SU-DHL-6 (cell line): ENCODE measurements at regions not wholly inside any gene's neighbourhood (a gene's known extent, or its start where the extent isn't known, plus 50 kb on each side); places are given as distances from the start of the nearest gene placed in this dataset.
A peak's percentile ranks its signal among the peaks of the same experiment; 100 is the strongest.

ENCODE experiments used
- H2AFZ ChIP-seq: fragments of 200-600 bp; sonication (generic); 2 replicates; pipeline ENCODE4 v1.6.1; 2014; ENCODE audit warnings: low read depth, mild to moderate bottlenecking, moderate library complexity, mixed read lengths, antibody characterized with exemption, low read length; ENCODE audit not compliant: severe bottlenecking
- H3F3A ChIP-seq: fragments of 200-600 bp; shearing (Covaris generic); 2 replicates; pipeline ENCODE4 v1.6.0; 2016; ENCODE audit warnings: antibody characterized with exemption, mild to moderate bottlenecking; ENCODE audit not compliant: insufficient read depth
- H3K27ac ChIP-seq: fragments of 200-600 bp; sonication (generic); 2 replicates; pipeline ENCODE4 v1.5.1; 2016; ENCODE audit warnings: low read depth, mild to moderate bottlenecking, low read length, moderate library complexity, mixed read lengths
- H3K27me3 ChIP-seq: fragments of 200-600 bp; sonication (generic), shearing (Covaris generic); 2 replicates; pipeline ENCODE4 v1.6.0; 2014; ENCODE audit warnings: mild to moderate bottlenecking, low read length
- H3K36me3 ChIP-seq: fragments of 200-600 bp; sonication (generic); 2 replicates; pipeline ENCODE4 v1.6.1; 2014; ENCODE audit warnings: mild to moderate bottlenecking, low read length, mixed read lengths
- H3K4me2 ChIP-seq: fragments of 300-600, 200-600 bp; shearing (Covaris generic), sonication (generic); 2 replicates; pipeline ENCODE4 v1.6.0; 2014; ENCODE audit warnings: low read length, low read depth, mild to moderate bottlenecking; ENCODE audit not compliant: poor library complexity, severe bottlenecking
- H3K4me3 ChIP-seq: fragments of 200-600 bp; sonication (generic); 2 replicates; pipeline ENCODE4 v1.5.1; 2014; ENCODE audit warnings: antibody characterized with exemption, low read length, mild to moderate bottlenecking, mixed read lengths; ENCODE audit not compliant: insufficient read depth, poor library complexity, severe bottlenecking
- H3K79me2 ChIP-seq: fragments of 200-600 bp; sonication (generic); 2 replicates; pipeline ENCODE4 v1.6.1; 2014; ENCODE audit warnings: mild to moderate bottlenecking, low read length, moderate library complexity; ENCODE audit not compliant: insufficient read depth
- H3K9ac ChIP-seq: fragments of 200-600 bp; sonication (generic); 2 replicates; pipeline ENCODE4 v1.7.0; 2014; ENCODE audit warnings: mild to moderate bottlenecking, low read length
- H3K9me2 ChIP-seq: fragments of 200-600 bp; sonication (generic); replicated peaks from 2 replicates; pipeline ENCODE4 v1.6.1; 2014; ENCODE audit warnings: low read length; ENCODE audit not compliant: insufficient read depth
- H3K9me3 ChIP-seq: fragments of 200-600 bp; sonication (generic); 2 replicates; pipeline ENCODE4 v1.6.1; 2014; ENCODE audit warnings: low read length, mixed read lengths; ENCODE audit not compliant: insufficient read depth
- H4K20me1 ChIP-seq: fragments of 200-600 bp; sonication (generic); 2 replicates; pipeline ENCODE4 v1.6.1; 2014; ENCODE audit warnings: low read depth, mild to moderate bottlenecking, antibody characterized with exemption, low read length, moderate library complexity, mixed read lengths
- EZH2phosphoT487 ChIP-seq: fragments of 200-600 bp; sonication (generic), shearing (Covaris generic); conservative IDR thresholded peaks from 2 replicates; pipeline ENCODE4 v1.6.1; 2018; ENCODE audit warnings: mild to moderate bottlenecking, antibody characterized with exemption, low read length, moderate library complexity, mixed read lengths
- TF ChIP-seq, protein P1 (sequence below): fragments of 200-600 bp; sonication (generic); IDR thresholded peaks from one replicate; pipeline ENCODE4 v1.5.1; 2017; ENCODE audit warnings: antibody characterized with exemption, mild to moderate bottlenecking, low read length, moderate library complexity; ENCODE audit not compliant: insufficient read depth, poor library complexity, severe bottlenecking

DNA sequence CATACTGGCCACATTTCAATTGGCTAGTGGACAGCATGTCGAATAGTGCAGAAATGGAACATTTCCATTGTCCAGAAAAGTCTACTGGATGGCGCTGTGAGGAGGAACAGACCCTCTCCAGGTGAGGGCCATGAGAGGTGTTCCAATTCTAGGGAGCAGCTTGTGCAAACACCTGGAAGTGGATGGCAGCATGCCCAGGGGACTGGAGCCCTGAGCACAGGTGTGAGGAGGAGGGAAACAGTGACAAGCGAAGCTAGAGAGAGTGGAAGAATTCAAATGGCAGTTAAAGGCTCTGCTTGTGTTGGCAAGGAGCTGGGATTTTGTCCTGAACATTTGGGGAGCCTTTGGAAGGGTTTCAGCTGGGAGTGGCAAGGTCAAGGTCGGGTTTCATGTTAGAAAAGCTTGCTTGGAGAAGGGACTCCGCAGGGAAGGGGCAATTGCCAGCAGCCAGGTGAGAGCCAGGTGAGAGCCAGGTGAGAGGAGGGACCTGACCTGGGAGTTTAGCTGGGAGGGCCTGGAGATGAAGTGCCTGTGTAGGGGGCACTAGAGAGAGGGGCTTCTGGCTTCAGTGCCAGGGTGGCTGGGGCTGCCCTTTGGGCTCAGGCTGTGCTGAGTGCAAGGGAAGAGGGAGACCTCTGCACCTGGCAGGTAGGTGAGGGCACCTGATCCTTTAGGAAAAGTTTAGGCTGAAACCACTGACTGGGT, 93.8 kb downstream of the LINGO1 start:
- Histone ChIP-seq H3F3A (no peaks in the 10 kb centered on the region), H3K9ac (no peak overlapping the region), H2AFZ (no peak overlapping the region), H3K4me3 (no peak overlapping the region), H4K20me1 (no peaks in the 10 kb centered on the region), H3K27me3 (no peaks in the 10 kb centered on the region), H3K27ac (no peak overlapping the region), H3K9me3 (no peaks in the 10 kb centered on the region), H3K9me2 (no peaks in the 10 kb centered on the region), H3K4me2 (no peak overlapping the region), H3K36me3 (no peaks in the 10 kb centered on the region), H3K79me2 (no peaks in the 10 kb centered on the region)
- TF ChIP-seq, protein P1, sequence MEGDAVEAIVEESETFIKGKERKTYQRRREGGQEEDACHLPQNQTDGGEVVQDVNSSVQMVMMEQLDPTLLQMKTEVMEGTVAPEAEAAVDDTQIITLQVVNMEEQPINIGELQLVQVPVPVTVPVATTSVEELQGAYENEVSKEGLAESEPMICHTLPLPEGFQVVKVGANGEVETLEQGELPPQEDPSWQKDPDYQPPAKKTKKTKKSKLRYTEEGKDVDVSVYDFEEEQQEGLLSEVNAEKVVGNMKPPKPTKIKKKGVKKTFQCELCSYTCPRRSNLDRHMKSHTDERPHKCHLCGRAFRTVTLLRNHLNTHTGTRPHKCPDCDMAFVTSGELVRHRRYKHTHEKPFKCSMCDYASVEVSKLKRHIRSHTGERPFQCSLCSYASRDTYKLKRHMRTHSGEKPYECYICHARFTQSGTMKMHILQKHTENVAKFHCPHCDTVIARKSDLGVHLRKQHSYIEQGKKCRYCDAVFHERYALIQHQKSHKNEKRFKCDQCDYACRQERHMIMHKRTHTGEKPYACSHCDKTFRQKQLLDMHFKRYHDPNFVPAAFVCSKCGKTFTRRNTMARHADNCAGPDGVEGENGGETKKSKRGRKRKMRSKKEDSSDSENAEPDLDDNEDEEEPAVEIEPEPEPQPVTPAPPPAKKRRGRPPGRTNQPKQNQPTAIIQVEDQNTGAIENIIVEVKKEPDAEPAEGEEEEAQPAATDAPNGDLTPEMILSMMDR: no peak
- no peak for TF ChIP-seq EZH2phosphoT487

DNA sequence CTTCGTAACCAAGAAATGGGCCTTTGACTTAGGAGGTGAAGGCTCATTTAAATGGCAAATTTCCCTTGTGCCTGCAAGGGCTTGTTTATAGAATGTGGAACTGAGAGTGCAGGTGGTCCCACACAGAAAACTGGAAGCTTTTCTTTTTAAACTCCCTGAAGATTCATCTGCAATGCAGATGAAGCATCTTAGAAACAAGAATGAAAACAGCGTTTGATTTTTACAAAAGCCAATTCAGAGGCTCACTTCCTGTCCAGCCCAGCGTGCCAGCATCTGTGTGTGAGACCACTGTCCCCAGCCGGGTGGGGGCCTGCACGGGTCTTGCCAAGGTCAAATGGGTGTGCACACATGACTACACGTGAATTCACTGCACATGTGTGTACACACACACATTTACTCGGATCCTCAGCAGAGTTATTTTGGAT, 94.7 kb downstream of the LINGO1 start:
- Histone ChIP-seq H3K79me2 (no peaks in the 10 kb centered on the region), H3K4me3 (no peak overlapping the region), H3K27me3 (no peaks in the 10 kb centered on the region), H4K20me1 (no peaks in the 10 kb centered on the region), H3K9me3 (no peaks in the 10 kb centered on the region), H3K4me2 (peak overlapping the region; percentile 15), H3K27ac (no peak overlapping the region), H3K9me2 (no peaks in the 10 kb centered on the region), H3K9ac (no peak overlapping the region), H3F3A (no peaks in the 10 kb centered on the region), H3K36me3 (no peaks in the 10 kb centered on the region), H2AFZ (no peak overlapping the region)
- TF ChIP-seq, protein P1: no peak
- no peak for TF ChIP-seq EZH2phosphoT487

DNA sequence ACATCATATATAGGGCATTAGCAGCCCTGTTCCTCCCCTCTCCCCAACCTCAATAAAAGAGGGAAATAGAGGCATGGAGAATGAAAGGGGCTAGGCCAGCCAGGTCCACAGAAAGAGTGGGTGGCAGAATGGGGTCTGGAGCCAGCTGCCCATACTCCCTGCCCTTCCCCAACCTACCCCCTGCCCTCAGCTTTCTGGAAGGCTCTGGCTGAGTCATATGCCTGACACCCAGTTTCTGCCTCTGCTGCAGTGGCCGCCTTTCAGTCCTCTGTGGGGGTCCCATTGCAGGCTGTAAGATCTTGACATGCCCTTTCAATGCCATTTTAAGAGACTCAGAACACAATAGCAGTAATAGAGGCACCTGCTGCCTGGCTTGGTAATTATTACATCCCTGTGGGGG, 95.7 kb downstream of the LINGO1 start:
- H3K9me2 ChIP-seq: no peaks in the 10 kb centered on the region
- H4K20me1 ChIP-seq: no peaks in the 10 kb centered on the region
- H3K9ac ChIP-seq: no peak overlapping the region
- no peak overlapping the region for H3K4me3 ChIP-seq
- no peak overlapping the region for H2AFZ ChIP-seq
- no peaks in the 10 kb centered on the region for H3K36me3 ChIP-seq
- H3K9me3 ChIP-seq: no peaks in the 10 kb centered on the region
- no peak overlapping the region for H3K4me2 ChIP-seq
- H3K27ac ChIP-seq: no peak overlapping the region
- H3F3A ChIP-seq: no peaks in the 10 kb centered on the region
- TF ChIP-seq EZH2phosphoT487: no peak
- TF ChIP-seq, protein P1: no peak
- H3K79me2 ChIP-seq: no peaks in the 10 kb centered on the region
- no peaks in the 10 kb centered on the region for H3K27me3 ChIP-seq
